ENCODE measurements at regions not wholly inside any gene's neighbourhood (a gene's known extent, or its start where the extent isn't known, plus 50 kb on each side); places are given as distances from the start of the nearest gene placed in this dataset.

- Histone ChIP-seq H2AFZ (ENCODE audit: control insufficient read depth, low read length) (no peak overlapping the region), H3K9me1 (ENCODE audit: control insufficient read depth, extremely low read depth, insufficient read depth, low read length) (no peaks in the 10 kb centered on the region), H3K4me1 (ENCODE audit: control insufficient read depth, extremely low read depth, insufficient read depth, low read length) (no peaks in the 10 kb centered on the region), H3K27ac (ENCODE audit: control insufficient read depth, insufficient read depth, low read length) (no peak overlapping the region), H4K20me1 (ENCODE audit: control insufficient read depth, extremely low read depth, insufficient read depth, low read length) (no peaks in the 10 kb centered on the region), H3K9me3 (ENCODE audit: control insufficient read depth, low read depth, low read length) (no peaks in the 10 kb centered on the region), H3K36me3 (ENCODE audit: control insufficient read depth in 2 of 2, extremely low read depth in 1 of 2, insufficient read depth in 2 of 2, low read length in 2 of 2) (no peaks in the 10 kb centered on the region), H3K79me2 (ENCODE audit: control insufficient read depth, insufficient read depth, low read length) (no peaks in the 10 kb centered on the region), H3K4me2 (ENCODE audit: control insufficient read depth, extremely low read depth, insufficient read depth, low read depth, low read length) (no peak overlapping the region), H3K4me3 (ENCODE audit: control insufficient read depth in 2 of 3, extremely low read depth in 1 of 3, insufficient read depth in 2 of 3, low read depth in 1 of 3, low read length in 3 of 3) (no peak overlapping the region), H3K27me3 (ENCODE audit: control insufficient read depth, extremely low read depth, insufficient read depth, low read length) (no peaks in the 10 kb centered on the region), H3K9ac (ENCODE audit: control insufficient read depth, extremely low read depth, insufficient read depth, low read length) (no peak overlapping the region)
- DNase-seq (ENCODE audit: low read depth, low spot score) (no peak), FAIRE-seq (no peak)
- no peak for TF ChIP-seq EZH2 (IDR thresholded peaks at IDR 0.05; ENCODE audit: low read length)
- TF ChIP-seq CTCF (optimal IDR thresholded peaks at IDR 0.05 in 1 of 3, IDR thresholded peaks at IDR 0.05 in 1 of 3, conservative IDR thresholded peaks at IDR 0.05 in 1 of 3; ENCODE audit: extremely low read depth in 1 of 3, insufficient read depth in 2 of 3, low read length in 3 of 3) = no peak
- dilution Hi-C loops (cut with MboI; ENCODE audit: extremely low pct_ligation_motif_present, low sequenced_read_pairs) = no loop called here
Measured at GRCh38 chr13:71312923-71313322, 554.1 kb downstream of the DACH1 start.

GRCh38 chr13:71309905-71310304 lies 557.1 kb downstream of the DACH1 start:
- H3K9ac ChIP-seq (ENCODE audit: control insufficient read depth, extremely low read depth, insufficient read depth, low read length) = no peak overlapping the region
- DNase-seq (ENCODE audit: low read depth, low spot score) = no peak
- H3K4me2 ChIP-seq (ENCODE audit: control insufficient read depth, extremely low read depth, insufficient read depth, low read depth, low read length) = no peak overlapping the region
- no peaks in the 10 kb centered on the region for H3K4me1 ChIP-seq (ENCODE audit: control insufficient read depth, extremely low read depth, insufficient read depth, low read length)
- FAIRE-seq = no peak
- H3K36me3 ChIP-seq (ENCODE audit: control insufficient read depth in 2 of 2, extremely low read depth in 1 of 2, insufficient read depth in 2 of 2, low read length in 2 of 2) = no peaks in the 10 kb centered on the region
- H3K27me3 ChIP-seq (ENCODE audit: control insufficient read depth, extremely low read depth, insufficient read depth, low read length) = no peaks in the 10 kb centered on the region
- no peaks in the 10 kb centered on the region for H3K9me1 ChIP-seq (ENCODE audit: control insufficient read depth, extremely low read depth, insufficient read depth, low read length)
- dilution Hi-C loops (cut with MboI; ENCODE audit: extremely low pct_ligation_motif_present, low sequenced_read_pairs) = no loop called here
- TF ChIP-seq CTCF (optimal IDR thresholded peaks at IDR 0.05 in 1 of 3, IDR thresholded peaks at IDR 0.05 in 1 of 3, conservative IDR thresholded peaks at IDR 0.05 in 1 of 3; ENCODE audit: extremely low read depth in 1 of 3, insufficient read depth in 2 of 3, low read length in 3 of 3) = no peak
- TF ChIP-seq EZH2 (IDR thresholded peaks at IDR 0.05; ENCODE audit: low read length) = no peak
- H3K4me3 ChIP-seq (ENCODE audit: control insufficient read depth in 2 of 3, extremely low read depth in 1 of 3, insufficient read depth in 2 of 3, low read depth in 1 of 3, low read length in 3 of 3) = no peak overlapping the region
- no peaks in the 10 kb centered on the region for H3K79me2 ChIP-seq (ENCODE audit: control insufficient read depth, insufficient read depth, low read length)
- no peak overlapping the region for H2AFZ ChIP-seq (ENCODE audit: control insufficient read depth, low read length)
- H3K27ac ChIP-seq (ENCODE audit: control insufficient read depth, insufficient read depth, low read length) = no peak overlapping the region
- no peaks in the 10 kb centered on the region for H3K9me3 ChIP-seq (ENCODE audit: control insufficient read depth, low read depth, low read length)
- H4K20me1 ChIP-seq (ENCODE audit: control insufficient read depth, extremely low read depth, insufficient read depth, low read length) = no peaks in the 10 kb centered on the region
